MM.1S (cell line): ENCODE measurements at regions not wholly inside any gene's neighbourhood (a gene's known extent, or its start where the extent isn't known, plus 50 kb on each side); places are given as distances from the start of the nearest gene placed in this dataset.

Experiments used
- EZH2 ChIP-seq: fragments of 300-600 bp; sonication (generic); optimal IDR thresholded peaks from 2 replicates; pipeline ENCODE3; 2017; ENCODE audit warnings: low read depth, mild to moderate bottlenecking, antibody characterized with exemption, low read length, mixed read lengths
- TF ChIP-seq, protein P1 (sequence below): fragments of 300-600 bp; sonication (generic); IDR thresholded peaks from 2 replicates; pipeline ENCODE4 v1.5.1; 2016; ENCODE audit warnings: antibody characterized with exemption, low read length, mixed read lengths

DNA sequence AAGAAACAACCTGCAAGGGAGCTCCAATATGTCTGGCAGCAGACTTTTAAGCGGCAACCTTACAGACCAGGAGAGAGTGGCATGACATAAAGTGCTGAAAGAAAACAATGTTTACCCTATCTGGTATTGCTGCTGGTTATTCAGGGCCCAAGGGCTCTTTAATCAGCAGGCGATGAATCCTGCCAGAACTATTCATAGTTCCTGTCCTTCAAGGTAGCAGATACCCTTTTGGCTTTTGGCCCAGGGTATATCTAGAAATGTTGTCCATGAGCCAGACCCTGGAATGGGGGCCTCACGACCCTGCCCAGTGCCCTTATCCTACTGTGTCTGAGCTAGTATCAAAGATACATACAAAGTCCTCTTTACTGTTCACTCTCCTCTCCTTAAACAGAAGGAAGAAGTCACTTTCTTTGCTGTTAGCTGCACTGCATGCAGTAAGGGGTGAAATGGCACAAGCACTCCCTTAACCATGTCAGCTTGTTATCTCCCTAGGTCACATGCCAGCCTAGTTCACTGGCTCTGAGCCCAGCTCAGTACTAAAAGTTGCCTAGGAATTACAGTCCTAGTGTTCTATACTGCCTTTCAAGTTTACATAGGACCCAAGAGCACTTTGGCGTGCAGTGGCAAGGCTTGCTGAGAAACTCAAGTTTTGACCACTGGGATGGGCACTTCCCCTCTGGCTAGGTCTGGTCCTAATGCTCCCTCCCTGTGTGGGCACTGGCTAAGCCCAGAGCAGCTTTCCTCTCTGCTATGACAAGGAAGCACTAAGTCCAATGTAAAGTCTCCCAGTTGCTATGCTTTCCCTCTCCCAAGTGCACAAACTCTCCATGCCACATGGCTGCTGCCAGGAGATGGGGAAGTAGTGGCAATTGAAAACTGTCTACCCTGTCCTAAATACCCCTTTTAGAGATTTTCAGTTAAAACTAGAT is 122.0 kb downstream of the HTR1B start:
- TF ChIP-seq, protein P1, sequence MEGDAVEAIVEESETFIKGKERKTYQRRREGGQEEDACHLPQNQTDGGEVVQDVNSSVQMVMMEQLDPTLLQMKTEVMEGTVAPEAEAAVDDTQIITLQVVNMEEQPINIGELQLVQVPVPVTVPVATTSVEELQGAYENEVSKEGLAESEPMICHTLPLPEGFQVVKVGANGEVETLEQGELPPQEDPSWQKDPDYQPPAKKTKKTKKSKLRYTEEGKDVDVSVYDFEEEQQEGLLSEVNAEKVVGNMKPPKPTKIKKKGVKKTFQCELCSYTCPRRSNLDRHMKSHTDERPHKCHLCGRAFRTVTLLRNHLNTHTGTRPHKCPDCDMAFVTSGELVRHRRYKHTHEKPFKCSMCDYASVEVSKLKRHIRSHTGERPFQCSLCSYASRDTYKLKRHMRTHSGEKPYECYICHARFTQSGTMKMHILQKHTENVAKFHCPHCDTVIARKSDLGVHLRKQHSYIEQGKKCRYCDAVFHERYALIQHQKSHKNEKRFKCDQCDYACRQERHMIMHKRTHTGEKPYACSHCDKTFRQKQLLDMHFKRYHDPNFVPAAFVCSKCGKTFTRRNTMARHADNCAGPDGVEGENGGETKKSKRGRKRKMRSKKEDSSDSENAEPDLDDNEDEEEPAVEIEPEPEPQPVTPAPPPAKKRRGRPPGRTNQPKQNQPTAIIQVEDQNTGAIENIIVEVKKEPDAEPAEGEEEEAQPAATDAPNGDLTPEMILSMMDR = no peak
- TF ChIP-seq EZH2 = no peak
